GM10248 (cell line): ENCODE measurements at regions not wholly inside any gene's neighbourhood (a gene's known extent, or its start where the extent isn't known, plus 50 kb on each side); places are given as distances from the start of the nearest gene placed in this dataset.
"Not testable (repeated sequence)": the region's sequence is repeated elsewhere in the genome, so short reads cannot be mapped to it uniquely, and the experiment has no call there.

Experiments used
- CTCF ChIA-PET: fragments of 300-600 bp; sonication (Branson Sonifier 250); formaldehyde crosslinking; extraction: SDS; loops from one replicate; lab custom pipeline; 2021; ENCODE audit warnings: antibody characterized with exemption; lab: Yijun Ruan, JAX
- POLR2A ChIA-PET: fragments of 350-650 bp; sonication (Branson Sonifier 250); formaldehyde crosslinking; extraction: SDS; loops from one replicate; lab custom pipeline; 2020; ENCODE audit warnings: antibody characterized with exemption; lab: Yijun Ruan, JAX
- DNase-seq: peaks from one replicate; pipeline ENCODE4 v3.0.0; 2012; ENCODE audit errors: extremely low spot score
- TF ChIP-seq, protein P1 (sequence below): IDR thresholded peaks from 2 replicates; pipeline ENCODE4 v1.5.1; 2012; ENCODE audit warnings: mild to moderate bottlenecking, low read depth; ENCODE audit errors: extremely low read depth, missing control alignments, control extremely low read depth

GRCh38 chr18:39448942-39449341 lies 1883.3 kb upstream of the CELF4 start:
- POLR2A ChIA-PET, result no interaction called here
- CTCF ChIA-PET, result no interaction called here
- DNase-seq, result no peak
- TF ChIP-seq, protein P1, sequence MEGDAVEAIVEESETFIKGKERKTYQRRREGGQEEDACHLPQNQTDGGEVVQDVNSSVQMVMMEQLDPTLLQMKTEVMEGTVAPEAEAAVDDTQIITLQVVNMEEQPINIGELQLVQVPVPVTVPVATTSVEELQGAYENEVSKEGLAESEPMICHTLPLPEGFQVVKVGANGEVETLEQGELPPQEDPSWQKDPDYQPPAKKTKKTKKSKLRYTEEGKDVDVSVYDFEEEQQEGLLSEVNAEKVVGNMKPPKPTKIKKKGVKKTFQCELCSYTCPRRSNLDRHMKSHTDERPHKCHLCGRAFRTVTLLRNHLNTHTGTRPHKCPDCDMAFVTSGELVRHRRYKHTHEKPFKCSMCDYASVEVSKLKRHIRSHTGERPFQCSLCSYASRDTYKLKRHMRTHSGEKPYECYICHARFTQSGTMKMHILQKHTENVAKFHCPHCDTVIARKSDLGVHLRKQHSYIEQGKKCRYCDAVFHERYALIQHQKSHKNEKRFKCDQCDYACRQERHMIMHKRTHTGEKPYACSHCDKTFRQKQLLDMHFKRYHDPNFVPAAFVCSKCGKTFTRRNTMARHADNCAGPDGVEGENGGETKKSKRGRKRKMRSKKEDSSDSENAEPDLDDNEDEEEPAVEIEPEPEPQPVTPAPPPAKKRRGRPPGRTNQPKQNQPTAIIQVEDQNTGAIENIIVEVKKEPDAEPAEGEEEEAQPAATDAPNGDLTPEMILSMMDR, result no peak

- DNase-seq, POLR2A ChIA-PET: not testable (repeated sequence)
- CTCF ChIA-PET, result interaction anchor here (1.4 kb wide), 1 partner anchor 10 kb away, joined by 4 read pairs; no protein-coding TSS in a partner anchor
These were observed 1879.4 kb upstream of the CELF4 start for GRCh38 chr18:39444957-39445356.

GRCh38 chr18:39441648-39442047 lies 1876.0 kb upstream of the CELF4 start:
- TF ChIP-seq, protein P1, result no peak
- CTCF ChIA-PET, result no interaction called here
- DNase-seq, result no peak
- POLR2A ChIA-PET, result no interaction called here

DNA sequence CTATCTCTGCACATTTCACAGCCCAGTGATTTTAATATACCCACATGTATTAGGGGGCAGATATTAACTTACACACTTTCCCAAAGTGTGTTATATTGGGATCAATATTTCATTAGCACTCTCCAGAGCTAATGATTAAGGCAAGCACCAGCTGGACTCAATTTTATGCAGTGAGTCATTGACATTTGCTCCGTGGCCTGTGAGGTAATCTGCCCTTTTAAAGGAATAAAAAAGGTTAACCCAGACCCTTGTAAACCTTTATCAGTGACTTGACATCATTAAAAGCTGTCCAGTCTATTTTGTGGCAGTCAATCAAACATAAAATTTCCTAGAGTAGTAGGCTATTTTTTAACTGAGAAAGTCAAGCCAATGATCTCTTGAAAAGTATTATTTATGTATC lies 1870.4 kb upstream of the CELF4 start:
- ChIA-PET CTCF (no interaction called here), POLR2A (no interaction called here)
- DNase-seq, result no peak
- TF ChIP-seq, protein P1, result no peak

GRCh38 chr18:39435209-39435608 lies 1869.6 kb upstream of the CELF4 start:
- POLR2A ChIA-PET, result no interaction called here
- no peak for DNase-seq
- CTCF ChIA-PET, result interaction anchor here (1.5 kb wide), 1 partner anchor 9 kb away, joined by 4 read pairs; no protein-coding TSS in a partner anchor
- TF ChIP-seq, protein P1, result no peak

DNA sequence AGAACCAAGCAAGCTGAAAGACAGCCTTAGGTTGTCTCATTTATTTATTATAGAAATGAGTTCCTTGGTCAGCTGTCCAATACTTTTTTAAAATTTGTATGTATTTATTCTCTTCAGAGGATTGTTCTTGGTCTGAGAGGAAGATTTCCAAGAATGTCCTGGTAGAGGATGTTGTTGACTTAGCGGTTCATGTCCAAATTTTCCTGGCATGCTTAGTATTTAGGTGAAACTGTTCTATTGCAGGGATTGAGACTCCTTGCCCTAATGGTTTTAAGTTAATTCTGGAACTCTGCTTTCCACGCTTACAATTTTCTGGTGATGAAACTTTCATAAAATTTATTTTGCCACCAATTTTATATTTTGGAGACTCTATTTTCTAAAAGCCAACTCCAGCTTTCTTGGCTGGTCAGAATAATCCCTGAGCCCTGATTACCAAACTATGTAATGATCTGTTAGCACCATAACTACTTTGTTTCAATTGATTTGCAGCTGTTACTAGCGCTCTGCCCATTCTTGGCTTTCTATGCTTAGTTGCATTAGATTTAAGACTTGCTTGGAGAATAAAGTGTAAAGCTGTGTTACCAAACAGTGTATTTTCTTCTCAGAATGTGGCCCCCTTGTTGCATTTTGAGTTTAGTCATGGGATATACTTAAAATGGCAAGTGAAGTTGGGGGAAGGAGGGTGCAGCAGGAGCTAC lies 1868.8 kb upstream of the CELF4 start:
- ChIA-PET POLR2A (no interaction called here), CTCF (interaction anchor here (1.5 kb wide), 1 partner anchor 10 kb away, joined by 4 read pairs; no protein-coding TSS in a partner anchor)
- TF ChIP-seq, protein P1, result no peak
- DNase-seq, result no peak

GRCh38 chr18:39425172-39425850 lies 1859.7 kb upstream of the CELF4 start:
- ChIA-PET CTCF (no interaction called here), POLR2A (no interaction called here)
- no peak for DNase-seq
- TF ChIP-seq, protein P1, result no peak
